HL-60 (cell line): ENCODE measurements at regions not wholly inside any gene's neighbourhood (a gene's known extent, or its start where the extent isn't known, plus 50 kb on each side); places are given as distances from the start of the nearest gene placed in this dataset.

Experiments used
- POLR2AphosphoS5 ChIP-seq: IDR thresholded peaks from 2 replicates; pipeline ENCODE4 v1.6.1; 2012; ENCODE audit warnings: low read depth
- SPI1 ChIP-seq: IDR thresholded peaks from 2 replicates; pipeline ENCODE4 v1.6.1; 2012; ENCODE audit warnings: low read depth, mild to moderate bottlenecking, borderline replicate concordance
- TF ChIP-seq, protein P1 (sequence below): IDR thresholded peaks from one replicate; pipeline ENCODE4 v1.5.1; 2011; ENCODE audit warnings: low read length, control low read depth, inconsistent platforms; ENCODE audit not compliant: insufficient read depth
- TF ChIP-seq, protein P2 (sequence below): IDR thresholded peaks from 2 replicates; pipeline ENCODE4 v1.6.1; 2012; ENCODE audit warnings: low read depth; ENCODE audit not compliant: insufficient replicate concordance

DNA sequence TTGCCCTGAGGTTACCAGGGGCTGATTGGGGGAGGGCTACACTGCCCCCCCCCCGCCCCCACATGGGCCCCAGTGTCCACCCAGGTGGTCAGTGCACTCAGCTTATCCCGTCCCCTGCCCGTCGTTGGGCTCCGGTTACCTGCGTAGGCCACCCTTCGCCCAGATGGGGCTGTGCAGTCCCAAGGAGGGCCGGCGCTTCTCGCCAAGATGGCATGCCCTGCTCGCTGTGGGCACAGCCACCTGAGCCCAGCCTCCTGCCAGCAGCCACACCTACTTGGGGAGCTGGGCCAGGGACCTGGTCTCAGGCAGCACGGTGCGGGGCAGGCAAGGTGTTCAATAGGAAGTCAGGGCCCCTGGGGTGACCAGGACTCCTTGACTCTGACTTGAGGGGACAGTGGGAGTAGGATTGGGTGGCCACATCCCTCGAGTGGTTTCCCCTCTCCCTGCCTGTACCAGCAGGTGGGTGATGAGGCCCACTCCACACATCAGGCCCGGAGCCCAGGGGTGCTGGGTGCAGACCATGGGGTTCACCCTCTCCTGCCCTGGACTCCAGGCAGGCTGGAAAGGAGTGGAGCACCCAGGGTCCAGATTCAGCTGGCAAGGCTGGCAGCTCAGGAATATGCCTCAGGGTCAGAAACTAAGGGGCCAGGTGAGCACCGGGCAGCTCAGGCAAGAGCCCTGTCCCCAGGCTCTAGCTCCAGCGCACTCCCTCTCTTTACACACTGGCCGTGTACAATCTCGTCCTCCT, 170.3 kb downstream of the GLI2 start:
- TF ChIP-seq, protein P1, sequence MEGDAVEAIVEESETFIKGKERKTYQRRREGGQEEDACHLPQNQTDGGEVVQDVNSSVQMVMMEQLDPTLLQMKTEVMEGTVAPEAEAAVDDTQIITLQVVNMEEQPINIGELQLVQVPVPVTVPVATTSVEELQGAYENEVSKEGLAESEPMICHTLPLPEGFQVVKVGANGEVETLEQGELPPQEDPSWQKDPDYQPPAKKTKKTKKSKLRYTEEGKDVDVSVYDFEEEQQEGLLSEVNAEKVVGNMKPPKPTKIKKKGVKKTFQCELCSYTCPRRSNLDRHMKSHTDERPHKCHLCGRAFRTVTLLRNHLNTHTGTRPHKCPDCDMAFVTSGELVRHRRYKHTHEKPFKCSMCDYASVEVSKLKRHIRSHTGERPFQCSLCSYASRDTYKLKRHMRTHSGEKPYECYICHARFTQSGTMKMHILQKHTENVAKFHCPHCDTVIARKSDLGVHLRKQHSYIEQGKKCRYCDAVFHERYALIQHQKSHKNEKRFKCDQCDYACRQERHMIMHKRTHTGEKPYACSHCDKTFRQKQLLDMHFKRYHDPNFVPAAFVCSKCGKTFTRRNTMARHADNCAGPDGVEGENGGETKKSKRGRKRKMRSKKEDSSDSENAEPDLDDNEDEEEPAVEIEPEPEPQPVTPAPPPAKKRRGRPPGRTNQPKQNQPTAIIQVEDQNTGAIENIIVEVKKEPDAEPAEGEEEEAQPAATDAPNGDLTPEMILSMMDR, result no peak
- TF ChIP-seq, protein P2, sequence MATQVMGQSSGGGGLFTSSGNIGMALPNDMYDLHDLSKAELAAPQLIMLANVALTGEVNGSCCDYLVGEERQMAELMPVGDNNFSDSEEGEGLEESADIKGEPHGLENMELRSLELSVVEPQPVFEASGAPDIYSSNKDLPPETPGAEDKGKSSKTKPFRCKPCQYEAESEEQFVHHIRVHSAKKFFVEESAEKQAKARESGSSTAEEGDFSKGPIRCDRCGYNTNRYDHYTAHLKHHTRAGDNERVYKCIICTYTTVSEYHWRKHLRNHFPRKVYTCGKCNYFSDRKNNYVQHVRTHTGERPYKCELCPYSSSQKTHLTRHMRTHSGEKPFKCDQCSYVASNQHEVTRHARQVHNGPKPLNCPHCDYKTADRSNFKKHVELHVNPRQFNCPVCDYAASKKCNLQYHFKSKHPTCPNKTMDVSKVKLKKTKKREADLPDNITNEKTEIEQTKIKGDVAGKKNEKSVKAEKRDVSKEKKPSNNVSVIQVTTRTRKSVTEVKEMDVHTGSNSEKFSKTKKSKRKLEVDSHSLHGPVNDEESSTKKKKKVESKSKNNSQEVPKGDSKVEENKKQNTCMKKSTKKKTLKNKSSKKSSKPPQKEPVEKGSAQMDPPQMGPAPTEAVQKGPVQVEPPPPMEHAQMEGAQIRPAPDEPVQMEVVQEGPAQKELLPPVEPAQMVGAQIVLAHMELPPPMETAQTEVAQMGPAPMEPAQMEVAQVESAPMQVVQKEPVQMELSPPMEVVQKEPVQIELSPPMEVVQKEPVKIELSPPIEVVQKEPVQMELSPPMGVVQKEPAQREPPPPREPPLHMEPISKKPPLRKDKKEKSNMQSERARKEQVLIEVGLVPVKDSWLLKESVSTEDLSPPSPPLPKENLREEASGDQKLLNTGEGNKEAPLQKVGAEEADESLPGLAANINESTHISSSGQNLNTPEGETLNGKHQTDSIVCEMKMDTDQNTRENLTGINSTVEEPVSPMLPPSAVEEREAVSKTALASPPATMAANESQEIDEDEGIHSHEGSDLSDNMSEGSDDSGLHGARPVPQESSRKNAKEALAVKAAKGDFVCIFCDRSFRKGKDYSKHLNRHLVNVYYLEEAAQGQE, result no peak
- no peak for TF ChIP-seq POLR2AphosphoS5
- no peak for TF ChIP-seq SPI1
